ENCODE measurements at regions not wholly inside any gene's neighbourhood (a gene's known extent, or its start where the extent isn't known, plus 50 kb on each side); places are given as distances from the start of the nearest gene placed in this dataset.

GRCh38 chr13:42684226-42684625 lies 97.2 kb upstream of the FAM216B start (continued):
- TF ChIP-seq AFF1 (IDR thresholded peaks at IDR 0.05; ENCODE audit: low read depth in 1 of 2, partially characterized antibody in 2 of 2) = no peak

GRCh38 chr13:42685751-42686150 lies 95.6 kb upstream of the FAM216B start:
- Histone ChIP-seq H3K9me3 (replicated peaks; ENCODE audit: control insufficient read depth, insufficient read depth, low read depth, low read length) (no peaks in the 10 kb centered on the region), H3K9me1 (ENCODE audit: control insufficient read depth, insufficient read depth, low read length) (no peaks in the 10 kb centered on the region), H3K4me1 (replicated peaks in 1 of 2; ENCODE audit: control insufficient read depth in 2 of 2, insufficient read depth in 2 of 2, low read length in 2 of 2) (no peaks in the 10 kb centered on the region), H2AFZ (ENCODE audit: low read depth, low read length) (no peak overlapping the region), H4K20me1 (replicated peaks; ENCODE audit: control insufficient read depth, insufficient read depth, low read length) (no peaks in the 10 kb centered on the region), H3K9ac (ENCODE audit: insufficient read depth in 1 of 2, low read depth in 2 of 2, low read length in 2 of 2) (no peak overlapping the region), H3K4me2 (ENCODE audit: insufficient read depth, low read length) (no peak overlapping the region), H3K27ac (ENCODE audit: extremely low read depth, low read depth, low read length) (no peak overlapping the region), H3K27me3 (ENCODE audit: control insufficient read depth in 2 of 2, insufficient read depth in 2 of 2, low read length in 2 of 2) (no peaks in the 10 kb centered on the region; a peak in 1 of 5 replicates), H3K79me2 (ENCODE audit: control insufficient read depth, insufficient read depth, low read length) (no peaks in the 10 kb centered on the region), H3K36me3 (ENCODE audit: control insufficient read depth, insufficient read depth, low read length) (no peaks in the 10 kb centered on the region), H3K4me3 (no peak overlapping the region)
- no TSS peak for BruUV-seq (replicated peaks)
- DNase-seq (ENCODE audit: extremely low read depth in 1 of 4, low spot score in 3 of 4) (no peak), ATAC-seq (no peak), FAIRE-seq (no peak)
- TF ChIP-seq KDM2B (CRISPR knock-in tag; IDR thresholded peaks at IDR 0.05) (no peak), RBM14 (IDR thresholded peaks at IDR 0.05; ENCODE audit: borderline replicate concordance, insufficient read depth, low read depth, low read length) (no peak)
- in situ Hi-C loops (cut with MboI) (no loop called here), intact Hi-C loops (cut with micrococcal nuclease) (no loop called here)
- 2% methylated on average over 4 of the region's 4 CpGs for WGBS (ENCODE audit: insufficient coverage, low coverage, missing lambda C conversion rate)
- ChIA-PET POLR2A (no interaction called here), CTCF (ENCODE audit: low intra/inter-chr PET ratio) (no interaction called here)
